NCI-H1048 (cell line): ENCODE measurements at regions not wholly inside any gene's neighbourhood (a gene's known extent, or its start where the extent isn't known, plus 50 kb on each side); places are given as distances from the start of the nearest gene placed in this dataset.

ENCODE experiments used
- DNase-seq: peaks from one replicate; lab custom pipeline; 2025; lab: John Stamatoyannopoulos, UW

GRCh38 chr17:15177343-15177742 lies 87.8 kb downstream of the PMP22 start:
- no peak for DNase-seq

DNA sequence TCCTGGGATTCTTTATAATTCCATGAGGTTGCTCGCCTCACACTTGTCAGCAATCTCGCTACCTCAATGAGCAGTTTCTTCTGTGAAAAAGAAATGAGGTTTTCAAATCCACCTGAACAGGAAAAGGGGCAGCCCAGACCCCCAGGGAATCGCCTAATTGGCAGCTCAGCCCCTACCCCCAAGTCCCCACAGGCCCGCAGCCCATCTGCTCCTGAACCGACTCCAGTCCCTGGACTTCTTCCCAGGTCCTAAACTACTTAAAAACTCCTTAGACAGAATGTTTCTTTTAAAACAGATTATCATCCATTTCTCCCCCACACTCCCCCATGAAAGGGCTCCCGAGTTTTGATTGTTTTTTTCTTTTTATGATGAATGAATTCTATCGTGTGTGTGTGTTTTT lies 89.8 kb downstream of the PMP22 start:
- DNase-seq = no peak

GRCh38 chr17:15171167-15172047 lies 93.7 kb downstream of the PMP22 start:
- DNase-seq = no peak

DNA sequence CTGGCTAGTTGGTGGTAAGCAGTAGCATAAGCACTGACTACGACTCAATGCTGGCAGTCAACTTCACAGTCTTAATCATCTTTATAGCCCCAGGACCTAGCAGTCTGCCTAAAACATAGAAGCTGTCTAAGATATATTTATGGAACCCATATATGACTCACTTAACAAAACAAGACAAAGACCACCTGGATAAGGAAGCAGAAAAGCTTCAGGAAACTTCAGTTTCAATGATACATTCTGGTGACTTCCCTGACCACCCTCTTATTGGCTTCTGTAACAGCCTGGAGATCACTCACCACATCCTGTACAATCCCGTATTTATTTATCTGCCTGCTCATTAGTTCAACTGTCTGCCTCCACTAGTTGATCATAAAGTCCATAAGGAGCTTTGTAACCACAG lies 95.5 kb downstream of the PMP22 start:
- no peak for DNase-seq

DNA sequence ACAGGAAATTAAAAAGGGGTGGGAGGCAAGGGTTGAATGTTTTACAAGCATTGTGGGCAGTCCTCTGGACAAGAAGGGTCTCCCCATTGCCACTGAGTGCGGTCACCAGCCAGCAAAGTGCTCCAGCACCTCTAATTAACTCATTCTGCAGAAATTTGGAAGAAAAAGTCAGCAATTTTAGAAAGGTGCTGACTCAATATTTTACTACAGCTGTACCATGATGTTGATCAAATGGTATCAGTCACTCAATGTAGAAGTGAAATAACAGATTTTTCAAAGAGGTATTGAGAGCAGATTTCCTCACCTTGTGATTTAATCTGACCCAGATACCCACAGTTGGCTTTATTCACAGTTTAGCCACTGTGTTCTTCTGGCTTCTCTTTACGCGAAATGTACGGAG lies 96.7 kb downstream of the PMP22 start:
- DNase-seq = no peak

- DNase-seq = no peak
Measured at GRCh38 chr17:15161395-15161794, 103.7 kb downstream of the PMP22 start.

DNA sequence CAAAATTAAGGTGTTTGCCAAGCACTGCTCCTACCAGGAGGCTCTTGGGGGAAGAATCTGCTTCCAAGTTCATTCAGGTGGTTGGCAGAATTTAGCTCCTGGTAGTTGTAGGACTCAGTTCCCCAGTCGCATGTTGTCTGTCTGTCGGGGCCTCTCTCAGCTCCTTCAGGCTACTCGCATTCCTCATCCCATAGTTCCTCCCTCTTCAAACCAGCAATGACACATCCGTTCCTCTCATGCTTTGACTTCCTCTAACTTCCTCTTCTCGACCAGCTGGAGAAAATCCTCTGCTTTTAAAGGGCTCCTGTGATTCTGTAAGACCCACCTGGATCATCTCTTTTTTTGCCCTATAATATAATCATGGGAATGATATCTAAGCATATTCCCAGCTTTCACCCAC lies 108.1 kb downstream of the PMP22 start:
- DNase-seq = no peak

DNA sequence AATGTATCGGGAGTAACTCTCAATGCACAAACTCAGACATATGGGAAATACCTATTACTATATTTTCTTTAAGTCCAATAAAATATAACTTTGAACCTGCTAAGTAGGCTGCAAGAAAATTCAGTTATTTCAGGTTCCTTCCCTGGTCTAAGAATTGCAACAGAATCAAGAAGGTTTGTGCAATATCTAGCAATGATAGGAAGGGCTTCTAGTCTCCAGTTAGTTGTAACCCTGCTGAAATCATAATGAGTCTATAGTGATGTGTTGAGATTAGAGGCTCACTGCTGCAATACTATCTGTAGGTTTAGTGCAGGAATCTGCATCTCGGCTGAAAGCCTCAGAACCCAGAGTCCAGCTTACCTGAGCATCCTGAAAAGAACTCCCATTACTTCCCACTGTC lies 110.5 kb downstream of the PMP22 start:
- DNase-seq = no peak

DNA sequence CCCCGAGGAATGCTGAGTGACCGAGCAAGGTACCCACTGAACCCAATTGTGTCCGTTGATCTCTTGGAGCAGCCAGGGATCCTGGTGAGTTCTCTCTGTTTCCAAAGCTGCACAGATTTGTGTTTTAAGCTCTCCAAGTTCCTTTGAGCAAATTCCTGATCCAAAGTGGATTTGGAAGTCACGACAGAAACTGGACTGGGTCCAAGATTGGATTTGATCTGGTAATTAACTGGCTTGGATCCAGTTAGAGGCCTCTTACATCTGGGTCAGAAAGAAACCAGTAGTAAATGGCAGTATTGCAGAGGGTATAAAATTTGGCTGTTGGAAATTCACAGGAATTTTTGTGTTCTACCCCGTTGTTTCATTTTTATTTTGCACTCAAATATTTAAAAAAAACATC lies 119.5 kb downstream of the PMP22 start:
- no peak for DNase-seq

DNA sequence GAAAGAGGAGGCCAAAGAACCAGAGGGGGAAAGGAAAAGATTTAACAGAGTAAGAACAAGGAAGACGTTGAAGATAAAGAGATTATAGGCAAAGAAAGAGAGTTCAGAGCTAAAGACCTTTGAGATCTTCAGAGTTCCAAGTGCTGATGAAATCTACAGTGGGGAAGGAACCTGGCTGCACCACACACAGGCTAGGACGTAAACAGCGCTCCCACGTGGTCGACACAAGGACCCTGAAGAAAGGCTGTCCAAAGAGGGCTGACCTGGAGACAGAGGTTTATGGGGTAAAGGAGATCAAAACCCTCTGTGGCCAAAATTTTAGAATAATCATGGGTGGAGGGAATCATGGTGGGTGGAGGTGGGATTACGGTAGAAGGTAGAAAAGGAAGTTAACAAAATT lies 121.6 kb downstream of the PMP22 start:
- no peak for DNase-seq

- no peak for DNase-seq
Measured at GRCh38 chr17:15134363-15134762, 130.8 kb downstream of the PMP22 start.

DNA sequence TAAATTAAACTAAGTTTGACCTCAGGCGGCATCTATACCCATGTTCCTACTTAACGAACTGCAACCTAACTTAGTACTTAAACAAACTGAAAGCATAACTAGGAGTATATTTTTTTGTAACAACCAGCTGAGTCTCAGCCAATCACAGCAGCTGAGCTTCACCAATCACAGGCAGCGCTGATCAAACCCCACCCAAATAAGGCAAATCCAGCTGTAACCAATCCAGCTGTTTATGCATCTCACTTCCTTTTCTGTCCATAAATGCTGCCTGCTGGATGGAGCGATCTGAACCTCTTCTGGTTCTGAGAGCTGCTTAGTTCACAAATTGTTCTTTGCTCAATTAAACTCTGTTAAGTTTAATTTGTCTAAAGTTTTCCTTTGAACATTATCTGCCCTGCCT lies 131.3 kb downstream of the PMP22 start:
- no peak for DNase-seq

- DNase-seq = no peak
Measured at GRCh38 chr17:15133143-15133542, 132.0 kb downstream of the PMP22 start.

DNA sequence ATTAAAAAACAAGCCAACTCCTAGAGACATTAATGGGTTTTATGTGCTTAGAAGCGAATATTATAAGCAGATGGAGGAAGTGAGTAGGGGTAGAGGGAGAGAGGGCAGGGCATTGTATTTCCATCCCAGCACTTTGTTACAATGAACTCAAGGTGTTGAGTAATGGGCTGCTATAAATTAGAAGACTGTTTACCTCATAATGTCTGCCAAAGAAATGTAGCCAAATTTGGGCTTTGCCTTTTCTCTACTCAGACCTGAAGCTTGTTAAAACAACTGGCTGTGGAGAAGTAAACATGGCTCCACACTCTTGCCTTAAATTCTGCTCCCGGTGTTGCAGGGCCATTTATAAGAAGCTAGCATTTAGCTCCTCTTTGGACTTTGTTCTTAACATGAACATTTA lies 134.7 kb downstream of the PMP22 start:
- DNase-seq = no peak

GRCh38 chr17:15129986-15130385 lies 135.1 kb downstream of the PMP22 start:
- DNase-seq = no peak

- DNase-seq = no peak
Measured at GRCh38 chr17:15124746-15125145, 140.4 kb downstream of the PMP22 start.

DNA sequence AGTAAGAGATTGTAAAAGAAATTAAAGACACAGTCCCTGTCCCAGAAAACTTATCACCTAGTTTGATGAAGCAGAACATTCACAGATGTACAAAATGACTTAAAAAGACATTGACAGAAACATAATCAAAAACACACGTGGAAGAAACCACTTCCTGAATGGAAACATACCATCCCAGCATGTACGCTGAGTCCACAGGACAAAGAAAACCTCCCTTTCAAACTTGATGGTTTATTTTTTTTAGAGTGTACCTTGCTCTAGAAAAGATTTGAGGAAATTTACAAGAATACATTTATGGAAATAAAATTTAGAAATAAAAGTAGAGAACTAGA lies 140.9 kb downstream of the PMP22 start:
- no peak for DNase-seq

DNA sequence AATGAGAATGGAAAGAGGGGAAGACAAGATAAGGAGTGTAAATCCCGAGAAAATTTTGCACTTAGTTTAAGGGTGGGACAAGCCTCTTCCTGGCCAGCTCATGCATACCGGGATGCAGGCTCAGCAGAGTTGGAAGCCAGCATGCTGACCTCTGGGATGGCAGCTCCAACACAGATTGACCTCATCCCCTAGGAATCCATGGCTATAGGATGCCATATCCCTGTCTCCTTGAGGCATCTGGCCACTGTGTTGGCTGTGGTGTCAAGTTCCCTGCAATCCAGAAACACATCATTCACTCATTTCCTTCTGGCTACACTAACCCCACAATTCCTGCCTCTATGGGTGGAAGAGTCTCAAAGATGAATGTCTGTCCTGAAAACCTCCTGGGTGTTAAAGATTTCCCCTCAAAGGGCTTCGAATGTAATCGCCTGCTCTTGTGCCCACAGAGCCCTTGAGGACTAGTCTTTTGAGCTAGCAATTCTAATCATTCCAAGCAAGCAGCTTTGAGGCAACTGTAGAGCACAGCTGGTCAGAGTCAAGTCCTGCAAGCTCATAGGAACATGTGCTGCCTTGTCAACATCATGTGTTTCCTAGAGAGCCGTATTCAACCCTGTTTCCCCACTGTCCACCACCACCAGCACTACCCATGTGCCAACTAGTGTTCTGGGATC lies 141.4 kb downstream of the PMP22 start:
- DNase-seq = no peak

GRCh38 chr17:15122857-15123256 lies 142.3 kb downstream of the PMP22 start:
- no peak for DNase-seq

- DNase-seq = no peak
Measured at GRCh38 chr17:15121426-15121825, 143.7 kb downstream of the PMP22 start.

GRCh38 chr17:15119968-15120367 lies 145.2 kb downstream of the PMP22 start:
- DNase-seq = no peak

DNA sequence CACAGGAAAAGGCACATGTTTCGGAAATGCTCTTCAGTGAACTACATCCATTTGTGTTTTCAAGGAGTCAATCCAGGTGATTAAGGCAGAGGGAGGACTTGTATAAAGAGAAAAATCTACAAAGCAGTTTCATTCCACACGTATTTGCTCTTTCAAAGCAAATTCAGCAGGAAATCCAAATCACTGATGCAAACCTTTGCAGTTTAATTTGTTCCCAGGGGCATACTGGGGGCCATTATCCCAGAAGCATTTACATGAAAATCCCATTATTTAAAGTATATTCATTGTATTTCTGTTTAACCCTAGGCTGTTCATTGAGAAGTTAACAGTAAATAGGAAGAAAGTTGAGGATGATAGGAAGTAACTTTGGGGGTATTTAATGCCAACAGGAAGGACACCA lies 147.9 kb downstream of the PMP22 start:
- DNase-seq = no peak

DNA sequence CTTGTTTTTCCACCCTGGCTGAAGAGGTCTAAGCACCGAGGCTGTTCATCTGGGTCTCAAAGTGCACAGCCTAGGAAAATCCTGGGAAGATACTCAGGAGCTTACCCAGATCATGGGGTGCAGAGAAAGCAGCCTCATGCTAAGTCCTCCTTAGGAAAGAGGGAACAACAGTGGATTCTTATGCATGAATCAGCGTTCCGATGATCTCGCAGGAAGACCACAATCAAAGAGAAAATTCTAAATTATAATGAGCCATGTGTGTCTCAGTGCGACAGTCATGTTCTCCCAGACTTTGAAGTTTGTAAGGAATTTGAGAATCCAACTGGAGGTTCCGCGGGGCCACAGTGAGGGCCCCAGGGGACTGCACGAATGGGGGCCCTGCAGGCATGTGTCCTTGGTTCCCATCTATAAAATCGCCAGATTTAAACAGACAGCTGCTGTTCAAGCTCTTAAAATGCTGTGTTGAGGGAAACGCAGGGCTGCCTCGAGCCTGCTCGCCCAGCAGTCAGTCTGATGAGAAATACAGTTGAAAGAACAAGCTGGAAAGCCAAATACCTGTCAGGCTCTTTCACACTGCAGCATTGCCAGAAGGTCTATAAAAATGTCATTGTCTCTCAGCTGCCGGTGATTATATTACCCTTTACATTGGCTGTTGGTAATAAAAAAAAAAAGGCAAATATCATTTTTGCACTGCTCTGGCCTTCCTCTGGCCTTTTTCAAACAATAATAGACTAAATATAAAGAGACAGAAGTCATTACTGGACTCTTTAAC lies 152.1 kb downstream of the PMP22 start:
- no peak for DNase-seq
